Adrenal gland (tissue), 5 donors: ENCODE measurements at regions not wholly inside any gene's neighbourhood (a gene's known extent, or its start where the extent isn't known, plus 50 kb on each side); places are given as distances from the start of the nearest gene placed in this dataset.

Experiments
- CTCF ChIP-seq, 6 experiments: fragments of 450-650 bp in 4 of 6; fragments of 200-600 bp in 2 of 6; sonication (generic) in 1 of 6; IDR thresholded peaks; 1 replicate in 5 of 6; 2 replicates in 1 of 6; pipeline versions ENCODE4 v1.5.1 to v1.8.0; 2016 to 2021; ENCODE audit warnings: antibody characterized with exemption in 6 of 6, mild to moderate bottlenecking in 2 of 6, moderate library complexity in 1 of 6
- POLR2A ChIP-seq, 2 donors: fragments of 450-650 bp; IDR thresholded peaks; one replicate each; pipeline ENCODE4 v1.6.1; 2017; ENCODE audit warnings: antibody characterized with exemption in 2 of 2, mild to moderate bottlenecking in 2 of 2, moderate library complexity in 1 of 2
- donor health status: DM: no; HTN: no; CAD: no.

GRCh38 chr9:106404137-106404536 is 458.8 kb upstream of the ZNF462 start:
- TF ChIP-seq CTCF (IDR thresholded peaks at IDR 0.05) (no peak), POLR2A (IDR thresholded peaks at IDR 0.05) (no peak)
